T-helper 2 cell treated with Interferon-gamma antibody and Interleukin-4, amounts not matched to agents 5 μg/mL and 100 μg/mL, for 36 hours (primary cell): ENCODE measurements at regions not wholly inside any gene's neighbourhood (a gene's known extent, or its start where the extent isn't known, plus 50 kb on each side); places are given as distances from the start of the nearest gene placed in this dataset.

Source experiments
- DNase-seq: peaks from one replicate; pipeline ENCODE4 v3.0.0; 2021; ENCODE audit warnings: low spot score
- H3K27ac Mint-ChIP-seq: one replicate; pipeline ENCODE4 v1.8.0; 2021; ENCODE audit warnings: mild to moderate bottlenecking, mixed read lengths
- H3K27me3 Mint-ChIP-seq: one replicate; pipeline ENCODE4 v1.8.0; 2021; ENCODE audit warnings: low read depth, mixed read lengths
- H3K36me3 Mint-ChIP-seq: one replicate; pipeline ENCODE4 v1.8.0; 2021; ENCODE audit warnings: low read depth, mixed read lengths
- H3K4me1 Mint-ChIP-seq: one replicate; pipeline ENCODE4 v1.8.0; 2021; ENCODE audit warnings: low read depth, mixed read lengths
- H3K4me3 Mint-ChIP-seq: one replicate; pipeline ENCODE4 v1.8.0; 2022; ENCODE audit warnings: mild to moderate bottlenecking, moderate library complexity, mixed read lengths
- H3K9me3 Mint-ChIP-seq: one replicate; pipeline ENCODE4 v1.8.0; 2021; ENCODE audit warnings: mixed read lengths

DNA sequence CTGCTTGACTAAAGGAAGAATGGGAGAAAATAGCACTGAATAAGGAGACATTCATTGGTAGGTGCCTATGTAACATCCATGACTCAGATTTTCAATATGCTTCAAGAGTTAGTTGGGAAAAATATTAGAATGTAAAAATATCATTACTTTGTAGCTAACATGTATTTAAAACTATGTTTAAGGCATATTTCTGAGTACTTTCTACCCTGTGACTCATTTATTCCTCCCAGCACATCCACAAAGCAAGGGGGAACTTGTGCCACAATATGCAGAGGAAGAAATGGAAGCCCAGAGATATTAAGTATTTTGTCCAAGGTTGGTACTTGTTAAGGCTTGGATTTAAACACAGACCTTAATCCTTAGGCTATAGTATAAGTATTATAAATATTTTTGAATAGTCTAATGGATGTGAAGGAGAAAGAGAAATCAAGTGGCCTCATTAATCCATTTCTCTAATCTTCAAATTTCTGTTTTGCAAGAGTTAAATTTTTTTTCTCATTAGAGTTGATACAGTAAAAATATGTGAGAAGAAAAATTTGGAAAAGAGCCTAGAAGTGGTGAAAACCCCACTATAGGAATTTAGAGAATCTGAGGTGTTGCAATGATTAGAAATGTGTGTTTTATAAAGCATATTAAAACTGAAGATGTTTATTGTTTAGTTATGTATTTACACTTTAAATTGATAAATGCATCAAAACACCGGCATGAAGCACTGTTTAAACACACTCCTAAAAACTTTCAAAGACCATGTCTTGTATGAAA is 149.3 kb upstream of the GYPA start:
- no peak overlapping the region for H3K27ac Mint-ChIP-seq
- no peak for DNase-seq

DNA sequence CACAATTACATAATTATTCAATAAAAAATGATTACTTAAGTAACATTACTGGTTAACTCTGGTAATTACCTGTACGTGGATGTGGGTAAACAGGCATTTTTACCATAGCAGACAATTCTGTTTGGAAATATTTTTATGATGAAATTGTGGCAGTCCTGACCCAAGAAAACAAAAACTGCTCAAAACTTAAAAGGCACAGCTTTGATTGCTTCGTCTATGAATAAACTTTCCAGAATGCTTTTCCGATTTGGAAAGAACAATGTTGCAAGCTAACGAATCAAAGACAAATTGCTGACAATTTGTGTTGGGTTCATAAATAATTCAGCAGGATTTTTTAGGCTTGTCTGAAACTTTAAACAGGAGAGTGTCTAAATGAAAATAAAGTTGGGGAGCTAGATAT is 150.6 kb upstream of the GYPA start:
- H3K4me3 Mint-ChIP-seq, result no peak overlapping the region
- H3K27me3 Mint-ChIP-seq, result no peaks in the 10 kb centered on the region
- H3K27ac Mint-ChIP-seq, result no peak overlapping the region
- no peak for DNase-seq
- no peaks in the 10 kb centered on the region for H3K9me3 Mint-ChIP-seq
- no peaks in the 10 kb centered on the region for H3K36me3 Mint-ChIP-seq
- H3K4me1 Mint-ChIP-seq, result no peaks in the 10 kb centered on the region

More for the DNA sequence above, 149.3 kb upstream of the GYPA start:
- Mint-ChIP-seq H3K27me3 (no peaks in the 10 kb centered on the region), H3K36me3 (no peaks in the 10 kb centered on the region), H3K9me3 (no peaks in the 10 kb centered on the region), H3K4me1 (no peaks in the 10 kb centered on the region), H3K4me3 (no peak overlapping the region)

DNA sequence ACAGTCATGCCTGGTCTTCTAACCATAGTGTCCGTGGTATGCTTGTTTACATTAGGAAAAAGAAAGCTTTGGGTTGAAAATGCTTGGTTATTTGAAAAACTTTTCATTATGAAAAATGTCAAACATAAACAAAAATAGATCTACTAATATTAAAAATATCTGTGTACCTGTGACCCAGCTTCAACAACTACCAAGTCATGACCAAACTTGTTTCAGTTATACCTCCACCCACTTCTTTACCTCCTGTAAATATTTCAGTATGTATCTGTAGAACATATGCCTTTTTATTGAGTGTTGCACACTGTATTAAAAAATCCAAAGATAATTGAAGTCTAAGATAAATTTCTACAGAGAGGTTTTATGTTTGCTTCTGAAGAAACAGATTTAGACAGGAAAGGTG is 153.7 kb upstream of the GYPA start:
- Mint-ChIP-seq H3K4me1 (no peaks in the 10 kb centered on the region), H3K27me3 (no peaks in the 10 kb centered on the region), H3K36me3 (no peaks in the 10 kb centered on the region), H3K9me3 (no peaks in the 10 kb centered on the region), H3K27ac (no peak overlapping the region), H3K4me3 (no peak overlapping the region)
- DNase-seq, result no peak

- H3K4me1 Mint-ChIP-seq, result no peaks in the 10 kb centered on the region
- H3K9me3 Mint-ChIP-seq, result no peaks in the 10 kb centered on the region
- no peak for DNase-seq
- no peak overlapping the region for H3K4me3 Mint-ChIP-seq
- no peaks in the 10 kb centered on the region for H3K36me3 Mint-ChIP-seq
- H3K27ac Mint-ChIP-seq, result no peak overlapping the region
- H3K27me3 Mint-ChIP-seq, result no peaks in the 10 kb centered on the region
Observed at GRCh38 chr4:144295286-144295995, 154.9 kb upstream of the GYPA start.

DNA sequence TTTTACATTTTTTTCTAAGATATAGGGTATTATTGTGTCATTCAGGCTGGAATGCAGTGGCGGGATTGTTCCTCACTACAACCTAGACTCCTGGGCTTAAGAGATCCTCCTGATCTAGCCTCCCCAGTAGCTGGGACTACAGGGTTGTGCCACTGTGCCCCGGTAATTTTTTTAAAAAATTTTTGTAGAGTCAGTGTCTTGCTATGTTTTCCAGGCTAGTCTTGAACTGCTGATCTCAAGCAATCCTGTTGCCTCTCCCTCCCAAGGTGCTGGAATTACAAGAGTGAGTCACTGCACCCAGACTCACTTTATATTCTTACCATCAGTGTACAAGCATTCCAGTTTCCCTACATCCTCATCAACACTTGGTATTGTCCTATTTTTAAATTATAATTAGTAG is 156.4 kb upstream of the GYPA start:
- H3K4me1 Mint-ChIP-seq, result no peaks in the 10 kb centered on the region
- no peak overlapping the region for H3K4me3 Mint-ChIP-seq
- H3K36me3 Mint-ChIP-seq, result no peaks in the 10 kb centered on the region
- H3K27ac Mint-ChIP-seq, result no peak overlapping the region
- no peak for DNase-seq
- H3K27me3 Mint-ChIP-seq, result no peaks in the 10 kb centered on the region
- no peaks in the 10 kb centered on the region for H3K9me3 Mint-ChIP-seq

DNA sequence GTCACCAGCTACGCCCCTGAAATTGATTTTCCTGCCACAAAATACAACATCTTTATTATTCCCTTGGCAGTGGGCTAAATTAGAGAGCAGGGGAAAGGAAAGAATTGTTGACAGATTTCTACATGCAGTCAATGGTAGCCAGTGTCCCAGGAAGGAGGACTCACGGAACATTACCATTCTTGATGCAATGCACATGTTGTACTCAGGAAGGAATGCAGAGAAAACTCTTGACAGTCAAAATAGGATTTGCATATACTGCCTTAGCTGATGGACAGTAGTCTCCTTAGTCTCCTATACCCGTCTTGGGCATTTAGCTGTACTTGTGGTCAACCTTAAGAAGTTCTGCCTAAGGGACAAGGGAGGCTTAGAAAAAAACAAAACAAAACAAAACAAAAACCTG is 158.0 kb upstream of the GYPA start:
- no peak overlapping the region for H3K4me3 Mint-ChIP-seq
- H3K27ac Mint-ChIP-seq, result no peak overlapping the region
- H3K9me3 Mint-ChIP-seq, result no peaks in the 10 kb centered on the region

GRCh38 chr4:144300616-144301015 is 160.1 kb upstream of the GYPA start:
- H3K9me3 Mint-ChIP-seq, result no peaks in the 10 kb centered on the region
- no peak overlapping the region for H3K27ac Mint-ChIP-seq
- no peak for DNase-seq
- H3K27me3 Mint-ChIP-seq, result no peaks in the 10 kb centered on the region
- H3K4me1 Mint-ChIP-seq, result no peaks in the 10 kb centered on the region
- no peak overlapping the region for H3K4me3 Mint-ChIP-seq
- no peaks in the 10 kb centered on the region for H3K36me3 Mint-ChIP-seq

More for the DNA sequence above, 158.0 kb upstream of the GYPA start:
- Mint-ChIP-seq H3K27me3 (no peaks in the 10 kb centered on the region), H3K4me1 (no peaks in the 10 kb centered on the region), H3K36me3 (no peaks in the 10 kb centered on the region)
- no peak for DNase-seq

DNA sequence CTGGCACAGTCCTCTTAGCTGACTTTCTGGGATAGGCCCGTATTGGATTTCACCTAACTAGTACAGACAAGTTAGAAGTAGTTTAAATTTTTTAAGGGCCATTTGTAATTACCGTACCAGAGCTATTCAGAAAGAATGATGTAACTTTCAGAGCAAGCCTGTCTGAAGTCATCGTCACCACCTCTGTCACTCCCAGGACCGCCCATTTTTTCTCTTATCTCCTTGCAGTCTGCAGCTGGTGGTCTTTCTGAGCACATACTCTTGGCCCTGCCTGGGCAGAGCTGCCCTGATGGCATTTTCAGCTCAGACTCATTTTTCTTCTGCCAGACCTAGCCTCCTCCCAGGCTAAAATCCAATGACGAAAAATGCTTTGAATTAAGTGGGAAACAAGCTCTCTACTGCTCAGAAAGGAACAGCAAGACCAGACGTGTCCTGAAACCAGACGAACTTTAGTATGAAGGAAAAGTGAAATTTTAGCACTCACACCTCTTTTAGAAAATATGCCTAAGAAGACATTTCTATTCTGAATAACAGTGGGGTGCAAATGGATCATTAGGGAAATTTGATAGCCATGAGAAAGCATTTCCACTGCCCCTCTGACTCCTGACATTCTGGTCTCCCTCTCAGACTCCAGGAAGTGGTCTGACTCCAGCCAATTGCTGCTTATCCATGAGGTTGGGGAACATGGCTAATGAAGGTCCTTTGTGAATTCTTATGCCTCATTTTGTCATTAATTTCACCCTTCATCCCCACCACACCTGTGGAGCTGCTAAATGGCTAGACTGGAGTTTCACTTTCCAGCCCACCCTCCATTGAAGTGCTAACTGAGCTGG is 162.4 kb upstream of the GYPA start:
- Mint-ChIP-seq H3K9me3 (no peaks in the 10 kb centered on the region), H3K36me3 (no peaks in the 10 kb centered on the region), H3K27me3 (no peaks in the 10 kb centered on the region), H3K4me1 (no peaks in the 10 kb centered on the region), H3K27ac (no peak overlapping the region), H3K4me3 (no peak overlapping the region)
- no peak for DNase-seq

GRCh38 chr4:144304025-144304424 is 163.5 kb upstream of the GYPA start:
- H3K27me3 Mint-ChIP-seq, result no peaks in the 10 kb centered on the region

GRCh38 chr4:144310535-144310934 is 170.0 kb upstream of the GYPA start:
- peaks cover 24% of the 10 kb centered on the region for H3K9me3 Mint-ChIP-seq

More at GRCh38 chr4:144304025-144304424, 163.5 kb upstream of the GYPA start:
- H3K9me3 Mint-ChIP-seq, result no peaks in the 10 kb centered on the region
- no peak overlapping the region for H3K4me3 Mint-ChIP-seq
- H3K4me1 Mint-ChIP-seq, result no peaks in the 10 kb centered on the region
- no peak for DNase-seq
- no peak overlapping the region for H3K27ac Mint-ChIP-seq
- H3K36me3 Mint-ChIP-seq, result no peaks in the 10 kb centered on the region

DNA sequence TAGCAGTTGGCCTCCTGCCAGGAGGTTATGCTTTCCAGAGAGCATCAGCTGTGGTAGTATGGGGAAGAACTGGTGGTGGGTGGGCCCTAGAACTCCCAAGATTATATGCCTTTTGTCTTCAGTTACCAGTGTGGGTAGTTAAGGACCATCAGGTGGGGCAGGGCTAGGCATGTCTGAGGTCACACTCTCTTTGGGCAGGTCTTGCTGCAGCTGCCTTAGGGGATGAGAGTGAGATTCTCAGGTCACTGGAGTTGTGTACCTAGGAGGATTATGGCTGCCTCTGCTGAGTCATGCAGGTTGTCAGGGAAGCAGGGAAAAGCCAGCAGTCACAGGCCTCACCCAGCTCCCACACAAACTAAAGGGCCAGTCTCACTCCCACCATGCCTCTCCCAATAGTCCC is 172.9 kb upstream of the GYPA start:
- no peak for DNase-seq
- Mint-ChIP-seq H3K27ac (no peak overlapping the region), H3K36me3 (no peaks in the 10 kb centered on the region), H3K4me3 (no peak overlapping the region), H3K27me3 (no peaks in the 10 kb centered on the region), H3K4me1 (no peaks in the 10 kb centered on the region), H3K9me3 (peaks cover 29% of the 10 kb centered on the region)

More at GRCh38 chr4:144310535-144310934, 170.0 kb upstream of the GYPA start:
- DNase-seq, result no peak
- no peak overlapping the region for H3K4me3 Mint-ChIP-seq
- H3K36me3 Mint-ChIP-seq, result no peaks in the 10 kb centered on the region
- H3K4me1 Mint-ChIP-seq, result no peaks in the 10 kb centered on the region
- no peaks in the 10 kb centered on the region for H3K27me3 Mint-ChIP-seq
- H3K27ac Mint-ChIP-seq, result no peak overlapping the region

GRCh38 chr4:144316869-144317268 is 176.4 kb upstream of the GYPA start:
- no peaks in the 10 kb centered on the region for H3K27me3 Mint-ChIP-seq
- peaks cover 29% of the 10 kb centered on the region for H3K9me3 Mint-ChIP-seq
- no peak overlapping the region for H3K27ac Mint-ChIP-seq
- no peak for DNase-seq
- no peak overlapping the region for H3K4me3 Mint-ChIP-seq
- no peaks in the 10 kb centered on the region for H3K36me3 Mint-ChIP-seq
- H3K4me1 Mint-ChIP-seq, result no peaks in the 10 kb centered on the region

GRCh38 chr4:144318797-144319196 is 178.3 kb upstream of the GYPA start:
- no peaks in the 10 kb centered on the region for H3K27me3 Mint-ChIP-seq
- no peak for DNase-seq
- H3K36me3 Mint-ChIP-seq, result no peaks in the 10 kb centered on the region
- peaks cover 19% of the 10 kb centered on the region for H3K9me3 Mint-ChIP-seq
- no peak overlapping the region for H3K27ac Mint-ChIP-seq
- no peaks in the 10 kb centered on the region for H3K4me1 Mint-ChIP-seq
- H3K4me3 Mint-ChIP-seq, result no peak overlapping the region

- Mint-ChIP-seq H3K4me3 (no peak overlapping the region), H3K27me3 (no peaks in the 10 kb centered on the region), H3K36me3 (no peaks in the 10 kb centered on the region), H3K27ac (no peak overlapping the region), H3K4me1 (peaks cover 10% of the 10 kb centered on the region), H3K9me3 (no peaks in the 10 kb centered on the region)
- DNase-seq, result no peak
Observed at GRCh38 chr4:144336633-144337032, 196.1 kb upstream of the GYPA start.
